ENCODE measurements at regions not wholly inside any gene's neighbourhood (a gene's known extent, or its start where the extent isn't known, plus 50 kb on each side); places are given as distances from the start of the nearest gene placed in this dataset.

DNA sequence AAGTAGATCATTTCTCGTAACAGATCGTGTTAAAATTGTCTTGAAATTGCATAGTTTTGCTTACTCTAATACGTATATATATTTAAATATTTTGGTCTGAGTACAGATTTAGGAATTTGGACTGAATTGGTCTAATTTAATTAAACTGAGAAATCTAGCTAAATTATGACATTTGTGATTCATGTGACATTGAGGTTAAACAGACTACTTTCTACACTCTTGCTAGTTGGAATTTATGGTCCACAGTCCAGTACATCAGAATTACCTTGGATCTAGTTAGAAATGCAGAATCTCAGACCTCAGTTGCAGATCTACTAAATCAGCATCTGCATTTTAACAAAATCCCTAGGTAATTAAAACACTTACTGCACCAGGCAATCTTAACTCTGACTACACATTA, 609.7 kb upstream of the GOLIM4 start:
- Histone ChIP-seq H3K9me3 (ENCODE audit: insufficient read depth, low read length) (no peaks in the 10 kb centered on the region), H3K27ac (ENCODE audit: low read depth, low read length) (no peak overlapping the region), H3F3A (ENCODE audit: insufficient read depth) (no peaks in the 10 kb centered on the region), H3K4me3 (ENCODE audit: insufficient read depth, low read length, poor library complexity, severe bottlenecking) (no peak overlapping the region), H3K36me3 (ENCODE audit: low read length) (no peaks in the 10 kb centered on the region), H4K20me1 (ENCODE audit: low read depth, low read length) (no peaks in the 10 kb centered on the region), H3K27me3 (ENCODE audit: low read length) (no peaks in the 10 kb centered on the region), H3K9ac (ENCODE audit: low read length) (no peak overlapping the region), H3K4me2 (ENCODE audit: low read depth, low read length, poor library complexity, severe bottlenecking) (no peak overlapping the region), H3K9me2 (replicated peaks; ENCODE audit: insufficient read depth, low read length) (no peaks in the 10 kb centered on the region), H2AFZ (ENCODE audit: low read depth, low read length, severe bottlenecking) (no peak overlapping the region), H3K79me2 (ENCODE audit: insufficient read depth, low read length) (no peaks in the 10 kb centered on the region)
- no peak for TF ChIP-seq EZH2phosphoT487 (conservative IDR thresholded peaks at IDR 0.05; ENCODE audit: low read length)
- TF ChIP-seq, protein P1, sequence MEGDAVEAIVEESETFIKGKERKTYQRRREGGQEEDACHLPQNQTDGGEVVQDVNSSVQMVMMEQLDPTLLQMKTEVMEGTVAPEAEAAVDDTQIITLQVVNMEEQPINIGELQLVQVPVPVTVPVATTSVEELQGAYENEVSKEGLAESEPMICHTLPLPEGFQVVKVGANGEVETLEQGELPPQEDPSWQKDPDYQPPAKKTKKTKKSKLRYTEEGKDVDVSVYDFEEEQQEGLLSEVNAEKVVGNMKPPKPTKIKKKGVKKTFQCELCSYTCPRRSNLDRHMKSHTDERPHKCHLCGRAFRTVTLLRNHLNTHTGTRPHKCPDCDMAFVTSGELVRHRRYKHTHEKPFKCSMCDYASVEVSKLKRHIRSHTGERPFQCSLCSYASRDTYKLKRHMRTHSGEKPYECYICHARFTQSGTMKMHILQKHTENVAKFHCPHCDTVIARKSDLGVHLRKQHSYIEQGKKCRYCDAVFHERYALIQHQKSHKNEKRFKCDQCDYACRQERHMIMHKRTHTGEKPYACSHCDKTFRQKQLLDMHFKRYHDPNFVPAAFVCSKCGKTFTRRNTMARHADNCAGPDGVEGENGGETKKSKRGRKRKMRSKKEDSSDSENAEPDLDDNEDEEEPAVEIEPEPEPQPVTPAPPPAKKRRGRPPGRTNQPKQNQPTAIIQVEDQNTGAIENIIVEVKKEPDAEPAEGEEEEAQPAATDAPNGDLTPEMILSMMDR (IDR thresholded peaks at IDR 0.05; ENCODE audit: insufficient read depth, low read length, poor library complexity, severe bottlenecking): no peak

DNA sequence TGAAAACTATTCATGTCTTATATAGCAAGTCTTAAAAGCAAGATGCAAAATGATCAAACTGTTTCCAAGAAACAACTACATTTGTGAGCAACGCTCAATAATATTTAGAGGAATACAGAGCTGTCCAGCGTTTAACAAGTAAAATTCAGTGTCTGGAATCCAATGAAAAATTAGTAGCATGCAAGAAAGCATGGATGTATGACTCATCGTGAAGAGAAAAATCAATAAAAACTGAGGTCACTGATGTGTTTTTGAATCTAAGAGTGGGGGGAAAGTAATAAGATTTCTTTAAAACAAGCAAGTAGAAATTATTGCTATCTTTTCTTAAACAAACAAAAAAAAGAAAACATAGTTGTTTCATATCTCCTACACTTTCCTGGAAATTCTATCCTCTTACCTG, 600.3 kb upstream of the GOLIM4 start:
- no peak overlapping the region for H3K27ac ChIP-seq (ENCODE audit: low read depth, low read length)
- H3K27me3 ChIP-seq (ENCODE audit: low read length): no peaks in the 10 kb centered on the region

DNA sequence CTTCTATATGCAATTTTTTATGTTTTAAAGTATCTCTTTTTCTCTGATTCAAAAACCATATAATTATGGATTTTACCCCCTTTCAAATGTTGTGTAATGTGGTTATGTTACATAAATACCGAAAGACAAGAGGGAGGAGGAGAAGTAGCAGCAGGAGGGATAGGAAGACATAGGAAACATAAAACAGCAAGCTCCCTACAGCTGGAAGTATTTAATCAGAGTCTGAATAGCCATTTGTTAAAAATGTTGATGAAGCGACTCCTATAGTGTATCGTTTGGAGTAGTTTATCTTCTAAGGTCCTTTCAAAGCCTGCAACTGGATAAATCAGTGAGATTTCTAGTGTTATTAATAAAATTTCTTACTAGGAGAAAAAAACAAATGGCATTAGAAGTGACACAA, 598.1 kb upstream of the GOLIM4 start:
- Histone ChIP-seq H3K36me3 (ENCODE audit: low read length) (no peaks in the 10 kb centered on the region), H3K9ac (ENCODE audit: low read length) (no peak overlapping the region), H3F3A (ENCODE audit: insufficient read depth) (no peaks in the 10 kb centered on the region), H3K4me3 (ENCODE audit: insufficient read depth, low read length, poor library complexity, severe bottlenecking) (no peak overlapping the region), H3K27me3 (ENCODE audit: low read length) (no peaks in the 10 kb centered on the region), H3K27ac (ENCODE audit: low read depth, low read length) (no peak overlapping the region), H4K20me1 (ENCODE audit: low read depth, low read length) (no peaks in the 10 kb centered on the region), H3K9me3 (ENCODE audit: insufficient read depth, low read length) (no peaks in the 10 kb centered on the region), H3K4me2 (ENCODE audit: low read depth, low read length, poor library complexity, severe bottlenecking) (no peak overlapping the region), H3K79me2 (ENCODE audit: insufficient read depth, low read length) (no peaks in the 10 kb centered on the region), H2AFZ (ENCODE audit: low read depth, low read length, severe bottlenecking) (no peak overlapping the region), H3K9me2 (replicated peaks; ENCODE audit: insufficient read depth, low read length) (no peaks in the 10 kb centered on the region)
- TF ChIP-seq, protein P1 (IDR thresholded peaks at IDR 0.05; ENCODE audit: insufficient read depth, low read length, poor library complexity, severe bottlenecking): no peak
- TF ChIP-seq EZH2phosphoT487 (conservative IDR thresholded peaks at IDR 0.05; ENCODE audit: low read length): no peak

More for the DNA sequence above, 600.3 kb upstream of the GOLIM4 start:
- Histone ChIP-seq H3F3A (ENCODE audit: insufficient read depth) (no peaks in the 10 kb centered on the region), H2AFZ (ENCODE audit: low read depth, low read length, severe bottlenecking) (no peak overlapping the region), H3K4me3 (ENCODE audit: insufficient read depth, low read length, poor library complexity, severe bottlenecking) (no peak overlapping the region), H3K36me3 (ENCODE audit: low read length) (no peaks in the 10 kb centered on the region), H3K4me2 (ENCODE audit: low read depth, low read length, poor library complexity, severe bottlenecking) (no peak overlapping the region), H3K9me3 (ENCODE audit: insufficient read depth, low read length) (no peaks in the 10 kb centered on the region), H3K9ac (ENCODE audit: low read length) (no peak overlapping the region), H4K20me1 (ENCODE audit: low read depth, low read length) (no peaks in the 10 kb centered on the region), H3K9me2 (replicated peaks; ENCODE audit: insufficient read depth, low read length) (no peaks in the 10 kb centered on the region), H3K79me2 (ENCODE audit: insufficient read depth, low read length) (no peaks in the 10 kb centered on the region)
- TF ChIP-seq, protein P1 (IDR thresholded peaks at IDR 0.05; ENCODE audit: insufficient read depth, low read length, poor library complexity, severe bottlenecking): no peak
- TF ChIP-seq EZH2phosphoT487 (conservative IDR thresholded peaks at IDR 0.05; ENCODE audit: low read length): no peak
